ENCODE measurements at regions not wholly inside any gene's neighbourhood (a gene's known extent, or its start where the extent isn't known, plus 50 kb on each side); places are given as distances from the start of the nearest gene placed in this dataset.
A peak's percentile ranks its signal among the peaks of the same experiment; 100 is the strongest.

DNA sequence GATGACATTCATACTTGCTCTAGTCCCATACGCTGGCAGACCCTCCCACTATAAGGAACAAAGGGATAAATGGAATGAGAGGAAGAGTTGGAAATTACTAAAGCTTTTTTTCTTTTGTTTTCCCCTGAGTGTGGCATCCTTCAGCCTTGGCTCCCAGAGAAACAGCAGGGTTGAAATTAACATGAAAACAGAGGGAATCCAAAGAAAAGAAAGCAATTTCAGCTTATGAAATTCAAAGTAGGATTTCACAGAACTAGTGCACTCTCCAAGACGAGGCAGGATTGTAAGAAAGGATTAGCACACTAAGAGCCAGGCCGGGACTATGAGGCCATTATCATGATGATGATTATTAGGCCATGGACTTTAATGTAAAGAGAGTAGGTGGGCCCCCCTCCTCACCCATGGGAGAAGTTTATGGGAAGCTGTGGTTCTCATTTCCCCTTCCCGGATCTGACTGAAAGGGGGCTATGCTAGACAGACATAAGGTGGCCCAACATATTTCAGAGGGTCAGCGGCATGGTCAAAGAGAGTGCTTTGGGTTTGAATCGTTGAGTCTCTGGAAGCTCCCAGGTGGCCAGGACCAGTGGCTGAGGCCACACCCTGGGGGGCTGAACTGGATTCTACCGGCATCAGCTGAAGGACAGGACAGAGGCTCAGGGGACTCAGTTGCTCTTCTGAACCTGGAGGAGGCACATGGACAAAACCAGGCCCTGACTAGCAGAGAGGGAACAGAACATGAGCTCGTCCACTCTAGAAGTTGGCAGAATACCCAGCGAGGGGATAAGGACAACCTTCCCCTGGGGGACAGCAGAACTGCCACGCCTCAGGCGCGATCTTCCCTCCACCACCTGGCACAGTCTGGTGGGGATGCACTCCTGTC, 100.1 kb upstream of the ARL4C start:
- in situ Hi-C loops (cut with MboI; ENCODE audit: low pct_unique_long_range_greater_than_20kb, low sequenced_read_pairs), result no loop called here
- no peak for DNase-seq

DNA sequence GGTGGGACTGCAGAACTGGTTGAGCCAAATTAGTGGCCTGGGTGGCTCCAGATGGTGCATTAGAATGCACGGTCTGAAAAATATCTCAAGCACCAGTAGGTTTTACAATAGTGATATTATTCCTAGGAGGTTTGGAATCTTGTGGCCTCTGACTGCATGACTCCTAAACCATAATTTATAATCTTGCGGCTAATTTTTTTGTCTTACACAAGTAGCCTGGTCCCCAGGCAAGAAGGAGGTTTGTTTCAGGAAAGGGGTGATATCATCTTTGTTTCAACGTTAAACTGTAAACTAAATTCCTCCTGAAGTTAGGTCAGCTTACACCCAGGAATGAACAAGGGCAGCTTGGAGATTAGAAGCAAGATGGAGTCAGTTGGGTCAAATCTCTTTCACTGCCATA, 98.9 kb upstream of the ARL4C start:
- no peak for DNase-seq
- in situ Hi-C loops (cut with MboI; ENCODE audit: low pct_unique_long_range_greater_than_20kb, low sequenced_read_pairs), result no loop called here

DNA sequence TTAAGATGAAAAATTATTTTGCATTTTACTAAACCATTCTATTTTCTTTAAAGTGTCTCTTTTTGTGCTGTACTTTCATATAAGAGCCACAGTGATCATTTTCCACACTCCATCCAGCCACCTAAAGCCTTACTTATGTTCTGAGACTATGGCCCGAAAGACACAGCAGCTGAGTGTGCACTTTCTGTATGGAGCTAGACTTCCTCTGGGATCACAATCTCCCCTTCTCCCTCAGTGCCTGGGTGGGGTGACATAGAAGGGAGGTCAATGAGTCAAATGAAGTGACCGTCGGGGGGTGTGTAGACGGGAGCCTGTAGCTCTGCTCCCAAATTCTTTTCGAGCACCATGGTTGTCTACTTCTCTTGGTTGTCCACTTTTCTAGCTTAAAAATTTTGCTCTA, 97.8 kb upstream of the ARL4C start:
- in situ Hi-C loops (cut with MboI; ENCODE audit: low pct_unique_long_range_greater_than_20kb, low sequenced_read_pairs), result no loop called here
- no peak for DNase-seq

DNA sequence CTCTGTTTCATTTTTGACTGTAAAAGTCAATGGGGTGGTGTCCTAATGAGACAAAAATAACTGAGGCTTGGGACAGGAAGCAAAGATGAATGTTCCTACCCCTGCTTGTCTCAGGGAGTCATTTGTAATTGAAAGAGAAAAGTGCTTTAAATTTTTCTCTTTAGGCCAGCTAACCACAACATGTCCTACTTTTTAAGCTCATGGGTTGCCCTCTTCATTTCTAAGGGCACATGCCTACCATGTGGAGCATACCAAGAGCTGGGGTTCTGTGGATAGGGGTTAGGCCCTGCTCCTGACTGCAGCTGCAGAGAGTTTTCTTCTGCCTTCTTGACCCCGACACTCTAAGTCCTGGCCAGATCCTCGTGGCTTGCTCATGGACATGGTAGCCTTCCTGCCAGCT, 96.8 kb upstream of the ARL4C start:
- in situ Hi-C loops (cut with MboI; ENCODE audit: low pct_unique_long_range_greater_than_20kb, low sequenced_read_pairs), result no loop called here
- DNase-seq, result no peak

DNA sequence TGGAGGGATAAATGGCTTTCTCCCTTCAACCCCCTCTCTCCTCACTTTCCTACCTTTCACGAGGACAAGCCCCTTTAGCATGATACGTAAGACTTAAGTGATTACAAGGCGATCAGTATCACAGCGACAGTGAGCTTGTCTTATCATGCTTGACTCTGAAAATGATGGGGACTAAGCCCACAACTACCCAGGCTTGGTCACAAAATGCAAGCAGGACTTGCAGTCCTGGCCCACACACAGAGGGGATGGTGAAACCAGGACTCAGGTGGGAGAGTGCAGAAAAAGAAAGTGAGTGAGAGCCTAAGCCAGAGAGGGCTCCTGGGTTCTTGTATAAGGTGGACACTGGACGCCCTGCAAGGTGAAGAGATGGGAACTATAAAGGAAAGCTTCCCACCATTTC, 95.7 kb upstream of the ARL4C start:
- DNase-seq, result no peak
- in situ Hi-C loops (cut with MboI; ENCODE audit: low pct_unique_long_range_greater_than_20kb, low sequenced_read_pairs), result no loop called here

DNA sequence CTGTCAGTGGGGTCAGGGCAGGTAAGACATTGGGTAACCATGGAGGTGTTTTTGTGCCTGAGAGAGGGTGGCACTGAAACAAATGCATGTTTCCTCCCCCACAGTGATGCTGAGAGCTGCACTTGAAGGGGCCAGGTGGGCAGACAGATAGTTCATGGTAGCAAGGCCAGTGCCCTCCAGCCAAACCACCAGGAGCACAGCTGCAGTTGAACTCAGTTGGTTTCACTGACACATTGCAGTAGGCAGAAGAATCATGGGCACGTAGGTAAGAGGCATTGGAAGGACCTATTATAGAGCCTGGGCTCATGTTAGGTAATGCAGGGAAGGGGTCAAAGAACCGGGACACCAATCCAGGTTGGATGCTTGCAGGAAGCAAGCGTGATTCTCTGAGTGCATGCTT, 93.2 kb upstream of the ARL4C start:
- in situ Hi-C loops (cut with MboI; ENCODE audit: low pct_unique_long_range_greater_than_20kb, low sequenced_read_pairs), result no loop called here
- no peak for DNase-seq

DNA sequence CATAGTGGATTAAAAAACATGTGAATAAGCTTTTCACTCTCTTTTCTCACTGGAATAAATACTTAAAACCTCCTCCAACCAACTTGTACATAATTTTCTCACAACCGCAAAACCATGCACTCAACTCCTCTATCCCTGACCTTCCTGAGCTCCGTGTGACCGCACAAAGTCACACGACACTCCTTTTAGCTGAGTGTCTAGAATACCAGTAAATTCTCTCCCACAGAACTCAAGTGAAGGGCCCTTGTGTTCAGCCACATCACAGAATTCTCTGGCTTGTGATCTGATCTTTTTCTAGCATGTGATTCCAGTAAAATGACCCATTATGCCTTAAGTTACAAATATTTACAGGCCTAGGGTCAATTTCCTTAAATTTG, 91.2 kb upstream of the ARL4C start:
- no peak for DNase-seq
- in situ Hi-C loops (cut with MboI; ENCODE audit: low pct_unique_long_range_greater_than_20kb, low sequenced_read_pairs), result no loop called here

DNA sequence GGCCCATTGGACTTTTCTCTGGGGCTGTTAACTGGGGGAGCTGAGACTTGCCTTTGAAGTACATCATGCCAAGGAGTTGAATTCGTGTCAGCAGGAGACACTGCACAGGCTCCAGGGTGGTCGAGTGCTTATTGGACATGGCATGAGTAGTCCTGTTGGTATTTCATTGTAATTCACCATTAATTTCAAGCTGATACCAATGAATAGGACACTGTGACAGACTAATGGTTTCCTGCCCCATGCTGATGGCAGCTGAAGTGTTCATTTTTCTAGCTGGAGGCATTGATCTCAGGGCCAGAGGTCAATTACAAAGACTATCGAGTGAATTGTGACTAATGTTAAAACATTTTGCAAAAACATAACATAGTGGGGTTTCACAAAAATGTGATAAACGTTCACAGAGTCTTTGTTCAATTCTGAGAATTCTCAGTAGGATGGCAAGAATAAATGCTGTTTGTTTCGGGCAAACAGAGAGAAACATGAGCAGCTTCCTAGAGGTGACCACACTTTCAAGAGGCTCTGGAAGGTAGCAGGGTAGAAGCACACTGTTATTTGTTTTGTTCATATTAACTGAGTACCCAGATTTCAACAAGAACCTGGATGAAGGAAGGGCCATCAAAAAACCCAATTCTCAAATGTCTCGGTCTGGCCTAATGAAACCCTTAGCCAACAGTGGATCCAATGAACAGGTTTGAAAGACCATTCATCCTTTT, 90.6 kb upstream of the ARL4C start:
- no peak for DNase-seq
- in situ Hi-C loops (cut with MboI; ENCODE audit: low pct_unique_long_range_greater_than_20kb, low sequenced_read_pairs), result no loop called here

DNA sequence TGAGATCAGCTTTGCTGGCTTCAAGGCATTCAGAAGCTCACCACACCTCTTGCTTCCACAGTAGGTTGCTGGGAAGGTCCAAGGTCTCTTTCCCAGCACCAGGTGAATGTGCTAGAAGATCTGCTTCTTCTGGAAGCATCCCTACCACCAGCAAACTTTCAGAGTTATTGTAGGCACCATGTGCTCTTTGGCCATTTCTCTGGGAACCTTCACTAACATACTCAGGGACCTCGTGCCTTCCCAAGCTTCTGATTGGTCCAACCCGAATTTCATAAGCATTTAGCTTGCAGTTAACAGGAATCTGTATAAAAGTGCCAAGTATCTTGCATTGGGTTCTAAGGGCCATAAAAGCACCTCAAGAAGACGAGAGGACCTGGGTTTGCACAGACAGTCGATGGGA, 86.5 kb upstream of the ARL4C start:
- no peak for DNase-seq
- in situ Hi-C loops (cut with MboI; ENCODE audit: low pct_unique_long_range_greater_than_20kb, low sequenced_read_pairs), result no loop called here

DNA sequence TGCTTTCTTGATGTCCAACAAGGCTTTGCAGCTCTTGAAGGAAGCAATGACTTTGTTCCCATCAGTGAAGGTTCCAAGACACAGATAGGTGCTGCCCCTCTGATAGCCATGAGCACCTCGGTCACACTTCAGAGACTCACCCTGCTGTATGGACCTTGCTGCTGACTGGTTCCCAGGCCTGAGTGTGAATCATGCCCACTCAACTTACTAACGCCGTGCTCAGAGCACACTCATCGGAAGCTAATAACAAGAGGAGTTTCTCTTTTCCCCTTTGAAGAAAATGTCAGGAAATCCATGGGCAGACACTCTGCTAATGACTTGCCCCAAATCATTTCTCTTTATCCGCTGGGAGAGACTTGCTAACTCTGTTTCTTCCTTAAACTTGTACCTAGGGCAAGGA, 83.8 kb upstream of the ARL4C start:
- in situ Hi-C loops (cut with MboI; ENCODE audit: low pct_unique_long_range_greater_than_20kb, low sequenced_read_pairs), result no loop called here

DNA sequence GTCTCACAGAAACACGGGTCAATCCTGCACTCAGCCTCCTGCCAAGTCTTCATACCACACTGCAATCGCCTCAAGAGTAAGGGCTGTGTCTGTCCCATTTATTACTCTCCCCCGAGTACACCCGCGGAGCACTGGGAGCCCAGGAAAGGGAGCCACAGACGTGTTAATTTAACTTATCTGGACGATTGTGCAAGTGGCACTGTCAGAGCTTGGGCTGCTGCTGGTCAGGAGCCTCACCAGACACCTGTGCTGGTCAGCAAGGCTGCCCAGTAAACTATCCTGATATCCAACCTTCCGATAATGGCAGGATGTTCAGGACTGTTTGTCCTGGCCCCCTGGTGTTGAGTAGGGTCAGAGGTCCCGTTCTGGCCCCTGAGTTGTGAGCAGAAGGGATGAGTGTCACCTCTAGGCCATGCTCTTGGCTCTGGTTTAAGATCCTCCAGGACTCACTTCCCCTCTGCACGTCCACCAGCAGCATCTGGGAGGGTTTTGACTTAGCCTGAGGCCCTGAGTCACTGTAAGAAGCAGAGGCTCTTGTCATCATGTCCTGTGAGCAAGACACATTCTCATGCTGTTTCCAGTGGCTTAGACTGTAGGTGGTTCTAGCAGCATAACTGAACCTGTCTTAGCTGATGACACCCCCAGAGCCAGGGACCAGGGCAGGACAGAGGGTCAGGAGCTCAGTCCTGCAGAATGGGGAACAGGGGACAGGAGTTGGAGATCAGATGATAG, 82.5 kb upstream of the ARL4C start:
- DNase-seq, result no peak
- in situ Hi-C loops (cut with MboI; ENCODE audit: low pct_unique_long_range_greater_than_20kb, low sequenced_read_pairs), result no loop called here

More for the DNA sequence above, 83.8 kb upstream of the ARL4C start:
- DNase-seq, result no peak

DNA sequence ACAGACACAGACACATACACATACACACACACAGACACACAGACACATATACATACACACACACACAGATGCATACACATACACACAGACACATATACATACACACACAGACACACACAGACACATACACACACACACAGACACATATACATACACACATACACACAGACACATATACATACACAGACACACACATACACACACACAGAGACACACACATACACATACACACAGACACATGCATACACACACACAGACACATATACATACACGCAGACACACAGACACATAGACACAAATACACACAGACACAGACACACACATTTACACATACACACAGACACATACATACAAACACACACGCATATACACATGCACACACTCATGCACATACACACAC, 81.5 kb upstream of the ARL4C start:
- in situ Hi-C loops (cut with MboI; ENCODE audit: low pct_unique_long_range_greater_than_20kb, low sequenced_read_pairs), result no loop called here
- DNase-seq, result no peak

DNA sequence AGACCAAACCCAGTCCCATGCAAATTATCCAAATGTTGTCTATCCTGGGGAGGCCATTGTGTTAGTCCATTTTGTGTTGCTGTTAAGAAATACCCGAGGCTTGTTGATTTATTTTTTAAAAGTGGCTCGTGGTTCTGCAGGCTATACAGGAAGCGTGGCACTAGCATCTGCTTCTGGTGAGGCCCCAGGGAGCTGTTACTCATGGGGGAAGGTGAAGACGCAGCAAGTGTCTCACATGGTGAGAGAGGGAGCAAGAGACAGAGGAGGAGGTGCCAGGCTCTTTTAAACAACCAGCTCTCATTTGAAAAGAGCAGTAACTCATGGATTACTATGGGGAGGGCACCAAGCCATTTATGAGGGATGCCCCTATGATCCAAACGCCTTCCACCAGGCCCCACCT, 80.3 kb upstream of the ARL4C start:
- DNase-seq, result no peak
- in situ Hi-C loops (cut with MboI; ENCODE audit: low pct_unique_long_range_greater_than_20kb, low sequenced_read_pairs), result no loop called here

DNA sequence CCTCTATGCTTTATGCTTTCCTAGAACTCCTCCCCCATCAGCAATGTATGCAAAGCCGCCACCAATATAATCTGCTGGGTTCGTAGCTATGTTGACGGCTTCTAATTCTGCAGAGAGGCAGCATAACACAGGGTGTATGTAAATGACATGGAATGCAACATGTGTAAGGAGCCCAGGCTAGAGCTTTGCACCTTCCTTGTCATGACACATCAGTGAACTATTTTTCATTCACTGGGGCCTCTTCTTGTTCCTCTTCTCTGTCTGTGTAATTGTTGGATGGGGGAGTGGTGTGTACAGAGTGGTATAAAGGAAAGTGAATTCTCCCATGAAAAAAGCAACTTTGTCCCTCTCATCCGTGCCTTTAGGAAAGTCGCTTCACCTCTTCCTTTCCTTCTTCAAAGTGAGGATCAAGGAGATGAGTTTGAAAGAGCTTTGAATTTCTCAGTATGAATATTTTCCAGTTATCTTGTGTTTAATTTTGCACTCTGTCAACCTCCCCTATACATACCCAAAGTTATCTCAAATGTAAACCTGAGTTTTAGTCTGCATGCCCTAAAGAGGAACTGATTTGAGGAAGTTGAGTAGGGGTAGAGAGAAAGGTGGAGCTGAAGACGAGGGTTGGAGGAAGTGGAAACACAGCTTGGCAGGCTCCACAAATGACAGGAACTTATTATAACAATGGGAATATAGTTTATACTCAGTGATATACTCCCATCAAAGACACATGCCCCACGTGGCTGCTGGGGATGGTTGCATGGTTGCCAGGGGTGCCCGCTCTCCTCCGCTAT, 74.9 kb upstream of the ARL4C start:
- DNase-seq, result peak; percentile 86

DNA sequence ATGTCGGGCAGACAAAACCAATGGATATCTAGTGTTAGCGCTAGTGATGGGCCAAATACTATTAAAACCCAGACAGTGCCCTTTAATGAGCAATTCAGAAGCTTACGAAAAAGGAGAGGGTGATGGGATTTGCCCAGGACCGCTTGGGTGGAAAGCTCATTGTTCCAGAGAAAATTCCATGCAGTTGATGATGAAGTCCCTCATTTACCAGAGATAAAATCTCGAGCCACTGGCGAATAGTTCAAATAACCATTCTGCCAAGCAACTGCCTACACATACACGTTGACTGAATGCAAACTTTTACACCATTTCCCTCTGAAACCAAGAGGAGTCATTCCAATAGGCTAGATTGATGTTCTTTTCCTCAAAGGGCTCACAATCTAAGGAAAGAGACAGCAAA, 73.6 kb upstream of the ARL4C start:
- in situ Hi-C loops (cut with MboI; ENCODE audit: low pct_unique_long_range_greater_than_20kb, low sequenced_read_pairs), result no loop called here
- DNase-seq, result no peak

More for the DNA sequence above, 74.9 kb upstream of the ARL4C start:
- in situ Hi-C loops (cut with MboI; ENCODE audit: low pct_unique_long_range_greater_than_20kb, low sequenced_read_pairs), result no loop called here

DNA sequence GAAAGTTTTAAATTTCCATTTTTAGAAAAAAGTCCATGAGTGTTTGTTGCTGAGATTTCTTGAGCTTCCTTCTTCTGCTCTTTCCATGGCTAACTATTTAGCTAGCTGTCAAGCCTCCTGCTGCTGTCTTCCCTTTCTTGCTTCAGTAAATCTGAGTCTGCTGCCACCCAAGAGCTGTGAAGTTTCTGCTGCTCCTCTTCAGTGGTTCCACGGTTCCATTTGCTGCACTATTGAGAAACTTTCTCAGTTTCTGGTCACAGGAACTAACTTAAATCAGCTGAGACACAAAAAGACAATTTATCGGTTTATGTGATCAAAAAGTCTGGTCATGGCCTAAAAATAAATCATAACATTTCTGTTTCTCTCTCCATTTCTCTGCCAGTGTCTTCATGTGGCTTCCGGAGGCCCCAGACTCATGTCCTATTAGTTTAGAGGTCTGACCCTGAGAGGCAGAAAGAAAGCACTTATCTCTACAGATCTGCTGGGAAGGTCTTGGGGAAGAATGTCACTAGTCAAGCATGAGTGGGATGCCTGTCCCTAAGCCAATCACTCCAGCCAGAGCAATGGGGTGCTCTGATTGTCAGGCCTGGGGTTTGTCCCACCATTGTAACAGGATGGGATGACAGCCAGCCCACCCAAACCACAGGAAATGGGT, 73.0 kb upstream of the ARL4C start:
- in situ Hi-C loops (cut with MboI; ENCODE audit: low pct_unique_long_range_greater_than_20kb, low sequenced_read_pairs), result no loop called here
- no peak for DNase-seq

DNA sequence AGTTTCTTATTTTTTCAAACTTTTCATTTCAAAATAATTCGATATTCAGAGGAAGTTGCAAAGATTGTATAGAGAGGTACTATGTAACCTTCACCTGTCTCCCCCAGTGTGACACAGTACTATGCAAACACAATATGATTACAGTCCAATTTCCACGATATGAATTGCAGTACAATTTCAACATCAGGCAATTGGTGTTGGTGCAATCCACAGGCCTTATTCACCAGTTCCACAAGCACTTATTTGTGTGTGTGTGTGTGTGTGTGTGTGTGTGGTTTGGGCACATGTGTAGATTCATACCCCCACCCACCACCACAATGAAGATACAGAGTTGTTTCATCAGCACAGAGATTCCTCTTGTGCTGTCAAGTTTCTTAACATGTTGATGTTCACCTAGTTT, 69.7 kb upstream of the ARL4C start:
- no peak for DNase-seq
- in situ Hi-C loops (cut with MboI; ENCODE audit: low pct_unique_long_range_greater_than_20kb, low sequenced_read_pairs), result no loop called here

DNA sequence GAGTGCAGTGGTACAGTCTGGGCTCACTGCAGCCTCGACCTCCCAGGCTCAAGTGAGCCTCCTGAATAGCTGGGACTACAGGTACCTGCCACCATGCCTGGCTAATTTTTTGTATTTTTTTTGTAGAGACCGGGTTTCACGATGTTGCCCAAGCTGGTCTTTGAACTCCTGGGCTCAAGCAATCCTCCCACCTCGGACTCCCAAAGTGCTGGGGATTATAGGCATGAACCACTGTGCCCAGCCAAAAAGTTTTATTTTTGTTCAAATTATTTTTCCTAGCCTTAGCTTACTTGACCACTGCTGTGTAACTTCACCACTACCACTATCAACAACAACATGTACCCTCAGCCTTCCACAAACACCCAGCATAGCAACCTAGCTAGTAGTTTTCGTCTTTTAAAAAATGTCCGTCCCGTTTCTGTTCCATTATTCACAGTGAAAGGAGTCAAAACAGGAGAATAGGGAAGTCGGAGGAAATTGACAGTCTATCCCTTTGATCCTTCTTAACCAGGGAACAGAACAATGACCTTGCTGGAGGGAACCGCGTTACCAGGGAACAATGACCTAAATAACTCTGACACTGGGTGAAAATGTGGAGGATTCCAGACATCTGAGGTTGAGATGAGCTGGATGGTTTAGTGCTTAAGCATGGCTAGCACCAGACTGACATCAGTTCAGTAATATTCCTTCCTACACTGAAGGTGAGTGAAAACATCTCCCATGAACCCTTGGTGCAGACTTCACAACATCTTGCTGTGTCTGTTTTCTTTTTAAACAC, 69.2 kb upstream of the ARL4C start:
- in situ Hi-C loops (cut with MboI; ENCODE audit: low pct_unique_long_range_greater_than_20kb, low sequenced_read_pairs), result no loop called here
- DNase-seq, result no peak
